HG03135 (cell line): ENCODE measurements at regions not wholly inside any gene's neighbourhood (a gene's known extent, or its start where the extent isn't known, plus 50 kb on each side); places are given as distances from the start of the nearest gene placed in this dataset.

Source experiments
- ATAC-seq: cut with Tn5 transposase; IDR thresholded peaks from one replicate; pipeline ENCODE4 v1.9.1; 2021; ENCODE audit warnings: mild to moderate bottlenecking, moderate library complexity; ENCODE audit not compliant: unreplicated experiment

- ATAC-seq: no peak
Measured at GRCh38 chr3:24639481-24640329, 145.1 kb upstream of the THRB start.

DNA sequence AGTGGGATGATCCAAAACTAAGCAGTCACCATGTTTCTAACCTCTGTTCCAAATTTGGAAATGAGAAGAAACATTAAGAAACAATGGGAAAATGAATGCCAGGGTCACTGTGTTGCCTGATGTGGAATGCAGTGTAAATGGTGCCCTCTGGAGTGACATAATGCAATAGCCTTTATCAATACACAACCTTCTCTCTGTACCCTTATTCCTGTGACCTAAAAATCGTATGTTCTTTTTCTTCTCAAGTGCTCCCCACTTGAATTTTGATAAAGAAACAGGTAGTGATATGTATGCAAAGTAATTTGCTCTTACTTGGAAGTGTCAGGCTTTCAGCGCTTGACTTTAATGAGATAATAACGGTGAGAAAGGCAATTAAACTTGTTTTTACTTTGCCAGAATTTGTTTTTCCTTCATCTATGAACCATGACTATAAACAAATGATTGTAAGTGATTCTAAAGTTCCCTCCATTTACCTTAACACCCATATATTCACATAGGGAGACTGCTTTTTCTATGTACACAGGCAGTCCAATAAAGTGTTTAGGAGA lies 145.8 kb upstream of the THRB start:
- ATAC-seq: no peak

- no peak for ATAC-seq
Measured at GRCh38 chr3:24641628-24642027, 147.0 kb upstream of the THRB start.

DNA sequence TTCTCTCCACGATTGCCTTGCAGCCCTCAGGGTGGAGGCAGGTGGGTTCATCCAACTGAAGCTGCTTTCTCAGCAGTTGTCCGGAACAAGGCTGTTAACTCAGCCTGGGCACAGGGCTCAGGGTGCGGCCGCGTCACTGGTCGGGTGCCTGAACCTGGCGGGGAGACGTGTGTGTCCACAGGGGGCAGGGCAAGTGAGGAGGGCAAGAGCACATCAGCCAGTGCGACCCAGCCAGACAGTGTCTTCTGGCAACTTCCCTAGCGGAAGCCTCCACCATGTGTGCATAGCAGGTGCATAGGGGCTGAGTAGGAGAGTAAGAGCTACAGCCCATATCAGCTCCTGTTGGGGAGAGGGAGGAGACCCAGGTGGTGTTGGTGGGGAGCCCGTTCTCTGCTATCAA lies 150.4 kb upstream of the THRB start:
- ATAC-seq: no peak

- no peak for ATAC-seq
Measured at GRCh38 chr3:24646790-24647189, 152.1 kb upstream of the THRB start.

GRCh38 chr3:24648063-24648462 lies 153.4 kb upstream of the THRB start:
- ATAC-seq: no peak

DNA sequence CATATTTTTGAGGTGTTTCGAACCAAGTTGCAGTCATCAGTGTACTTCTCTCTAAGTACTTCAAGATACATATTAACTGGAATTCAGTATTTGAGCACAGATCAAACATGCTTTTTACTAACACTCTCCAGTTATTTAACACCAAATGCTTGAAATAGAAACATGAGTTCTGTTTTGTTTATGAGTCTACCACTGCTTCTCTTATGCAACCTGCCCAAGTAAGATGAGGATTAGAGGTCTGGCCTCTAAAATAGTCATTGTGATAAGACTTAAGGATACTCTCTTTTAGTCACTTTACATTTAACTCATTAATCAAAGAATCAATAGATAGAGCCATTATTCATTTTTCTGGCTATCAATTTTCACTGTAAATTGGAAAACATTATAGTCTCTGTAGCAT lies 156.2 kb upstream of the THRB start:
- ATAC-seq: no peak

GRCh38 chr3:24657870-24658510 lies 163.3 kb upstream of the THRB start:
- ATAC-seq: no peak

DNA sequence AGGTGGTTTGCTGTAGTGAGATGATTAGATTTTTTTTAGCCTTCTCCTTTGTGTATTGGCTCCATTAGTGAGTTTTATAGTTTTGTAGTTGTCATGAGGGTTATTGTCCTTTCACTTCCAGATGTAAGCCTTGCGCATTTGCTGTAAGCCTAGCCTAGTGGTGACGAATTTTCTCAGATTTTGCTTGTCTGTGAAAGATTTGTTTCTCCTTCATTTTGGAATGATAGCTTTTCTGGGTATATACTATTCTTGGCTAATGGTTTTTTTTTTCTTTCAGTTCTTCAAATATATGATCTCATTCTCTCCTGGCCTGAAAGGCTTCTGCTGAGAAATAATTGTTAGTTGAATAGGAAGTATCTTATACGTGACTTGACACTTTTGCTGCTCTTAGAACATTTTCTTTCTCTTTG lies 166.5 kb upstream of the THRB start:
- no peak for ATAC-seq

DNA sequence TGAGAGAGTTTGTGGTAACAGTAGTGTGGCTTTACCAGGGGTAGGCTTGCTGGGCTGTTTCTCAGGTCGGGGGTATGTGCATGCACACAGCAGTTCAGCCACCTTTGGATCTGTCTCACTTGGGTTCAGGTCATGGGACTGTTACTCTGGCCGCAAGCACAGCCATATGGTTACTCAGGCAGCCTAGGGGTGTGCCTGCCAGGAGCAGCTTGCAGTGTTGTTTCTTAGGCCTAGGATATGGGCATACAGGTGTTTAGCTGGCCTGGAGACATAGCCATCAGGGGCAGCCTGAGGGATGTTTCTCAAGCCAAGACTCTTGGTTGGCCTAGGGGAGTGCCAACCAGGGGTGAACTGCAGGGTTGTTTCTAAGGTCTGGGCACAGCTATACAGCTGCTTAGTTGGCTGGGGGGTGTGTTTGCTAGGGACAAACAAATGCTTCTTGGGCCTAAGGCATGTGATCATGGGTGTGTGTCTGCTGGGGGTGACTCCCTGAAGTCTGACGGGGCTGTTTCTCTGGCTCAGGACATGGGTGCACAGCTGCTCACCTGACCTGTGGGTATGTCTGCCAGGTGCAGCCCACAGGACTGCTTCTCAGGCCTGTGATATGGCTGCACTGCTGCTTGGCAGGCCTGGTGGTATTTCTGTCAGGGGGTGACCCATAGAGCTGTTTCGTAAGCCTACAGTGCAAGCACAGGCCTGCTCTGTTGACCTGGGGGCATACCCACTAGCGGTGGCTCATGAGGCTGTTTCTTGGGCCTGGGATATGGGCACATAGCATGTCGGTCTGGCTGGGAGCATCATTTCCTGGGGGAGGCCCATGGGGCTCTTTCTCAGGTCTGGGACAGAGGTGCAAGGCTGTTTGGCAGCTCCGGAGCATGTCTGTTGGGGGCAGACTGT lies 168.0 kb upstream of the THRB start:
- ATAC-seq: no peak

DNA sequence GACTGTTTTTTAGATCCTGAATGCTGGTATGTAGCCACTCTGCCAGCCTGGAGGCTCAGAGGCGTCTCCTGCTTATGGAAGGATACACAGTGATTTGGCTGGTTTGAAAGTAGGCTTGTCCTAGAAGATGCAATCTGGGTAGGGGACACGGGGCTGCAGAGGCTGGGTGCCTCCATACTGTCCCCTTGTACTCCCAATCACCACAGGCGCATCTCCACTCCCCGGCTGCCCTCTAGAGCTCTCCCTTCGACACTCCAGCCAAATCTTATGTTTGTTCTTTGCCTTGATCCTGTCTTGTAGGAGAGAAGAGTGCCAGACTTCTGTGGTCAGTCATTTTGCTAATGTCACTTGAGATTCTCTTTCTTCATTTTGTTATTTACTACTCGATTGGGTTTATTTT lies 168.8 kb upstream of the THRB start:
- ATAC-seq: no peak

- no peak for ATAC-seq
Measured at GRCh38 chr3:24668039-24668438, 173.4 kb upstream of the THRB start.

DNA sequence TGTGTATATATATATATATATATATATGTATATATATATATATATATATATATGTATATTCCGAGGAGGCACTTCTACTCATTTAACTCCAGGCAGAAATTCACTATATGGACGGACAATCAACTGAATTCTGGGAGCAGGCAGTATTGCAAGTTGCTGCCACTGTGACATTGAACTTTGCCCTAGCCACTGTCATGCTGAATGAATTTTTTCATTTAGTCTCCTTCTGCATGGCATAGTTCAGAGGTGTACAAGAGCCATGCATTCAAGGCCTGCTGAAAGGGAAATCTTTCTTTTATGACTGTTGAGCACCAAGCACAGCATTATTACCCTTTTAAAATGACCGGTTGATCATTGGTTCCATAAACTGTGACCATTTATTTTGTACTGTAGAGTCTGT lies 176.2 kb upstream of the THRB start:
- ATAC-seq: no peak

DNA sequence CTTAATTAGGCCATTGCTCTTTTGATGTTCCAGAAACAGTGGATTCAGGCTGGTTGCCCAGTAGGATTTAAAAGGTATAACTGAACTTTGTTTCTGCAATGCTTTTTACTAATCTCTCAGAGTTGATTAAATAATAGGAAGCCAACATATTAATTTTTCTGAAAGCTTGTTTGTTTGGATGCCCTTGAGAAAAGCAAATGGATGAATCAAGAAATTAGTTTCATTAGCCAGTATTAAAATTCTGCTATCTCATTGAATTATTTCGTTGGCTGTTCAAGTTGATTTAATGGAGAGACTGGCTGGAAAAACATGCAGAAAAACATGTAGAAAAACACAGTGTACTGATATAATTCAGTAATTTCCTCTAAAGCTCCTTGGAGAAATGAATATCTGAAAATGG lies 178.9 kb upstream of the THRB start:
- ATAC-seq: no peak

DNA sequence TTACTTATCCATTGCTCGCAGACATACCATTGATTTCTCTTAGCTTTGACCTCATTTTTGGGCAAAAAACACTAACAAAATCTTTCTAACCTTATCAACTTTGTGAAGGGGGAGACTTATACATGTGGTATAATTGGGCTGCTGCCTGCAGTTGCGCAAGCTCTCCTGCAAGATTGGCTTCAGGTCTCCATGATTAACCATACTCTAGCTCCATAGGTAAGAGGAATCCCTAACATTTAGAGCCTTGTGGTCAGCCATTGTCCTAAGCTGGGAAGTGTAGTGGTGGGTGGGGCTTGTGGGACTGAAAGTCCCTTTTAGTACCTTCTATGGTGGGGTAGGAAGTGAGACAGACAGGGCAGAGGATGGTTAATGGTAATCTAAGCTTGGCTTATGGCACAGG lies 179.6 kb upstream of the THRB start:
- ATAC-seq: no peak

DNA sequence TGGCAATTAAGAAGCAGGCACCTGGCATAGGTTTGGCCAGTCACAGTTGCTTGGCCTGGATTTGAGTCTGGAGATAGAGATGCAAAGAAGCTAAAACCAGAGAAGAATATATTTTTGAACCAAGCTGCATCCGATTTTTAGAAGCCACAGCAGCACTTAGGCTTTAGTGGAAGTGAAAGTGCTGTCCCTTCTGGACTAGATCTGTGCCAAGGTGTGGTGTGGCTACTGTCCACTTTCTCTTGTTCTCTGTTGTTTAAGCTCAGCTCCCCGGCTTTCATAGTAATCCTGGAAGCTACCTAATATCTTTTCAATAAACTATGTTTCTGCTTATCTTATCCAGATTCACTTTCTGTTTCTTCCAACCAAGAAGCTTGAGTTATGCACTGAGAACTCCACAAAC lies 183.4 kb upstream of the THRB start:
- peak; percentile 51 for ATAC-seq

DNA sequence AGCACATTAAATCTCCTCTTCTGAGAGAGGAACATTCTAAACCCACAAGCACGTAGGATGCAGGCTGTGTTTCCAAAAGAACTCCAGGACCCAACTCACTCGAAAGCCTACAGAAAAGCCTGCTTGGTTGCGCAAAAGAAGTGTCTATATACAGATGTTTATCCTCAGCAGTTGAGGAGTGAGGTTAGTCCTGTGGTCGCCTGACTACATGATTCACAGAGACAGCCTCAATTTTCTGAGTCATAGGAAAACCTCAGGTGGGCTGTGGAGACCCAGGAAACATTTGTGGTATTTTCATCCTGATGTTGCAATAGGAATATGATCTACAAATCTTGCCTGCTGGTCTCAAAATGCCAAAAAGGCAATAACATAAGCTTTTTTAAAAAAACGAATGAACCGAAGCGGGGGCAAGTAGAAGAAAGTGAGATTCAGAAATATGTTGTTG lies 183.8 kb upstream of the THRB start:
- peak; percentile 43 for ATAC-seq

GRCh38 chr3:24679429-24679828 lies 184.8 kb upstream of the THRB start:
- ATAC-seq: no peak

DNA sequence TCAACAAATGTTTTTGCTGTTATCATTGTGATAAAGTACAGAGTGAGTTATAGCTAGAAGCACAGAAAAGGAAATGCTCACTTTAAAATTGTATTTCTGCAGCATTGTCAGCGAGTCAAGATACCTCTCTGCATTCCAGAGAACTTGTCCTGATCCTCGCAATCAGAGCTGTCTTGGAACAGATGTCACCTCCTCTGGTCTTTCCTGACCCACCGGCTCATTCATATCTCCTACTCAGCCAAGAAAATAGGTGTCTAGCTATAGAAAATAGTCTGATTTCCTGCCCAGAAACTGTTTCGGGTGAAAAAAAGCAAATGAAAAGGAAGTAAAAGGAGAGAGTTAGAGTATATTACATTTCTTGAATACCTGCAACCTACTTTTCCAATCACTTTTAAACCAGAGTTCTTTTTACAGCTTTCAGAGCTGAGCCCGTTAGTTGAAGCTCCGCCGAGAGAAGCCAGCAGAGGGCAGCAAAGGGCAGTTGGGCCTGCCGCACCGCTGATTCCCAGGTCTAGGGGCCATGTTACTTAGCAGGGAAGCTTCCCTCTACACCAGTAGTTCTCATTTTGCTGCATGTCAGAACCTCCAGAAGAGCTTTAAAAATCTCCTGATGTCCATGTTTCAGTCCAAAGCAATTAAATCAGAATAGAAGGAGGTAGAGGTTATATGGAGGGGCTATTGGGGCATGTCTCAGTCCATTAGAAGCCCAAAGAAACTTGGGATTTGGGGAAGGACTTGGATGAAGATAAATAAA lies 185.7 kb upstream of the THRB start:
- peak; percentile 70 for ATAC-seq

- no peak for ATAC-seq
Measured at GRCh38 chr3:24682141-24682547, 187.5 kb upstream of the THRB start.
